ENCODE measurements at regions not wholly inside any gene's neighbourhood (a gene's known extent, or its start where the extent isn't known, plus 50 kb on each side); places are given as distances from the start of the nearest gene placed in this dataset.
"Not testable (repeated sequence)": the region's sequence is repeated elsewhere in the genome, so short reads cannot be mapped to it uniquely, and the experiment has no call there.

DNA sequence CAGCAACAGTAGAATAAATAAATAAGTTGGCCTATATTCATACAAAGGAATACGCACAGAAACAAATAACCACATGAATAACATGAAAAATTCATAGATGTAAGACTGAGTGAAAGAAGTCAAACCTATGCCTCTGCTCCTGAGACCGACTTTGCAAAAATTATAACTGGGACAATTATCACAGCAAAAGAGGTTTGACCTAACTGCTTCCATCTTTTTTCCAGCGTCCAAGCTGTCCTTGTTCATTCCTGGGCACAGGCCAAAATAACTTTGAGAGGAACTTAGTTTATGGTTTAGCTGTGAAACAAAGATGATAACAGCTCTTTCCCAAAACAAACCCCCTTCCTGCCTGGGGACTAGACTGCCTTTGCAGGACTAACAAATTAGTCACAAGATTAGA is 109.6 kb upstream of the NBPF11 start:
- DNase-seq: not testable (repeated sequence)

DNA sequence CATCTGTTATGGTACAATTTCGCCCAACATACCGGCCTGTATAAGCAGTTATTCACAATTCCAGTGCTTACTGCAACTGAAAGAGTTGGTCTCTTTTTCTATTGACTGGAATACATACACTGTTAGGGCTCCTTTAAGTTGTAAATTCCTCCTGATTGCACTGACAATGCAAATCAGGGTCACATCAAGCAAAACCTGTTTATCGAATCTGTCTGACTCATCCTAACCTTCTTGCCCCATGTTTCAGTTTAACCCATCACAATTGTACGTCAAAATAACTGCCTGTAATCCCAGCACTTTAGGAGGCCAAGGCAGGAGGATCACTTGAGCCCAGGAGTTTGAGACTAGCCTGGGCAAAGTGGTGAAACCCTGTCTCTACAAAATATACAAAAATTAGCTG is 105.8 kb upstream of the NBPF11 start:
- DNase-seq: not testable (repeated sequence)

DNA sequence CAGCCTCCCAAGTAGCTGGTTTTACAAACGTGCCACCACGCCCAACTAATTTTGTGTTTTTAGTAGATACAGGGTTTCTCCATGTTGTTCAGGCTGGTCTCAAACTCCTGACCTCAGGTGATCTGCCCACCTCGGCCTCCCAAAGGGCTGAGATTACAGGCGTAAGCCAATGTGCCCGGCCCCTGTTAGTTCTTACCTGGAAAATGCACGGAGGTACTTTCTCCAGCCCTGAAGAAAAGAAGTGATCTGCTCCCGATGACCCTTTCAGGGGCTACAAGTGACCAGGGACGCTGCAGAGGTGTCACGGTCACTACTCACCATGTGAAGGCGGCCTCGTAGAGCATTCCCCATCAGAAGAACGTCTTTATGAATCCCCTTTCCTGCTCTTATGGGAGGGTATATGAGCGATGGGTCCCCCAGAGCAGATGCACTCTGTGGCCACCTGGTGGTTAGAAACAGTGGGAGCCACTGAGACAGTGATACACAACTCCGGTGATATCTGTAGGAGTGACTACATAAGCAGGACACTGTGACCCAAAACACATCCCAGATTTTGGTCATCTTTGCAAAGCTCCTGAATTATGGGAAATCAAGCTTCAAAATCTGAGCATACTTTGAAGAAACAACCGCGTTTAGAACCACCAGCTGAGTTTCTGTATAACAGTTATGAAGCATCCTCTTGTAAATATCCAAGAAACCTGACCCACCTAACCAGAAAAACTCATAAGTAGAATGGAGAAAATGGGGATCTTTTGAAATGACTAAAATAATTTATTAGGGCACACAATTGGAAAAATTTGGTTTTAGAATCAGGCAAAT is 102.7 kb upstream of the NBPF11 start:
- DNase-seq: not testable (repeated sequence)

DNA sequence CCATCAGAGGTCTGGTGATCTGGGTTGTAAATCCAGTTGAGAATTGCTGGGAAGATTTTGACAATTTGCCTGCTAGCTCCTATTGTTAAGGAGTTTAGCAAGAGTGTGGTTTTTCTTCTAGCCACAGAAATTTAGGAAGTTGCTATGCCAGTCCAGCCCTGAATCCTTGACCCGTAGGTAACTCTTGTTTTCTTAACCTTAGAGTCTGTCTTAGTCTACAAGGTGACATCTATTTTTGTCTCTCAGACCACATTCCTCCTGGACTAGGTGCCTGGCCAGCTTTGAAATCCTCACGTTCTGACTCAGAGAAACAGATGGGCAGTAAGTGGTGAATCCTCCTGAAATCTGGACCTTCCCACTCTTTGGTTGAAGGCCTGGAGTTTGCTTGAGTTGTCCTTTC is 101.7 kb upstream of the NBPF11 start:
- not testable (repeated sequence) for DNase-seq

DNA sequence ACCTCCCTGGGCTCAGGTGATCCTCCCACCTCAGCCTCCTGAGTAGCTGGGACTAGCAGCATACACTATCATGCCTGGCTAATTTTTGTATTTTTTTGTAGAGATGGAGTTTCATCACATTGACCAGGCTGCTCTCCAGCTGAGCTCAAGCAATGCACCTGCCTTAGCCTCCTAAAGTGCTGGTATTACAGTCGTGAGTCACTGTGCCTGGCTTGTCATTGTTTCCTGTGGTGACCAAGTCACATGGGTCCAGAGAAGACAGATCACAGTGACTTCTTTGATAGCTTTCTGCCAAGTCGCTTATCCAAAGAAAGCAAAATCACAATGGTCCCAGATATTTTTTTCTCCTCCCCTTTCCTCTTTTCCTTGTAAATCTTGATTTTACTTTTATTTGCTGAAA is 96.7 kb upstream of the NBPF11 start:
- DNase-seq: not testable (repeated sequence)

DNA sequence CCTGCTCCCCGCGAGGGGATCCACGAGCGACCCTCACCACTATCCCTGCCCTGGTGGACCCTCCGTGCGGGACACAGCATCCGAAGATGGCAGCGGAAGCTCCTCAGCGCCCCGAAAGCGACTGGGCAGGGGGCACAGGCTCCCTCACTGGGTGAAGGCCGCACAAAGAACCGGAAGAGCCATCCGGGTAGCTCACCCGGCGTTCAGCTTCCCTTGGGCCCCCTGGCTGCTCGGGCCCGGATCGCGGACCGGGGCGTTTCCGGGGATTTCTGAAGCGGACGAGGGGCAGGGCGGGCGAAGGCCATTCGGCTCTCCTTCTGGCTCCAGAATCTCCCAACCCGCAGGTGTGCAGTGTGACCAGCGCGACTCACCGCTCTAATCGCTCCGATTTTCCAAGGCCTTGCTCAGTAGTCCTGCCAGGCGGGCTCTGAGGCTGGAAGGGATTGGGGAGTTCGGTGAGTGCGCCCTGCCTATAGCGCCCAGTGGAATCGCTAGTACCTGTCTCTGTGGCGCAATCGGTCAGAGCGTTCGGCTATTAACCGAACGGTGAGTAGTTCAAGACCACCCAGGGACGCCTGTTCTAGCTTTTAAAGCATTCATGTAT is 94.3 kb upstream of the NBPF11 start:
- DNase-seq: not testable (repeated sequence)

DNA sequence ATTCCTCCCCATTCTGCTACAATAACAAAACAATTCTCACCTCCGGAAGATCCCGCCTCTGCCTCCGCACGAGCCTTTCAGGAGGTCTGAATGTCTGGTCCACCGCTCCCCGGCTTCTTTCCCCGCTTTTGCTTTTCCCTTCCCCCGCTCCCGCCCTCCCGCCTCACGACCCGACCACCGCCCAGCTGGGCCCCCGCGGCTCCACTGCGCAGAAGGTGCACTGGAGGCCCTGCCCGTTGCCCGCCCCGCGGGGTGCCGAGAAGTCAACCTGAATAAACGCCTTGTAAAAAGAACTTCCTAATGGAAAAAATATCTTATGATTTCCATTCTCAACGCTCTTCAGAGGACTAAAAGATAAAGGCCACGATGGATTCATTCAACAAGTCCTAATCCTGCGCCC is 93.8 kb upstream of the NBPF11 start:
- not testable (repeated sequence) for DNase-seq

DNA sequence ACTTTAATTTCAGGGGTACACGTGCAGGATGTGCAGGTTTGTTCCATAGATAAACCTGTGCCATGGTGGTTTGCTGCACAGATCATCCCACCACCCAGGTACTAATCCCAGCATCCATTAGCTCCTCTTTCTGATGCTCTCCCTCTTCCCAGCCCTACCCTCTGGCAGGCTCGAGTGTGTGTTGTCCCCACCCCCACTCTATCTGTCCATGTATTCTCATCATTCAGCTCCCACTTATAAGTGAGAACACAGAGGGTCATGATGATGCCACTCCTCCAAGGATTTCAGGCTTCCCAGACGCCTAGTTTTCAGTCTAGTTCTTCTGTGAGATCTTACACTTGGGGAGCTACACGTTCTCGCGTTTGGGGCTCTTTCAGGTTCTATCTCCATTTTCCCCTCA is 93.4 kb upstream of the NBPF11 start:
- not testable (repeated sequence) for DNase-seq

DNA sequence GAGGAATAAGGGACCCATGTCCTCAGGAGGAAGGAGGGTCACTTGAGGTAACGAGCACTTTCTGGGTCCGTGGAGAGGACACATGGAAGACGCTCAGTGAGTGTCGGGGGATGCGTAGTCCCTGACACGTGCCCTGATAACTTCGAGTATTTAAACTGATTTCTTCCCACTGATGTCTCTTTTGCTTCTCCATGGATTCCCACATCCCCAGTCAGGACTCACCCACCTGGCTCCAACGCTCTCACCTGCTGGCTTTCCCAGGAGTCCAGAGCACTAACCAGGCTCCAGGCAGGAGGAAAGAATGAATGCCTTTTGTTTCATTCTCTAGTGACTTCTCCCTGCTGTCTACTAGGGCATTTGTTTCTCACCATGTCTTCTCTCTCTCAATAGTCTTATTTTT is 81.2 kb upstream of the NBPF11 start:
- not testable (repeated sequence) for DNase-seq

DNA sequence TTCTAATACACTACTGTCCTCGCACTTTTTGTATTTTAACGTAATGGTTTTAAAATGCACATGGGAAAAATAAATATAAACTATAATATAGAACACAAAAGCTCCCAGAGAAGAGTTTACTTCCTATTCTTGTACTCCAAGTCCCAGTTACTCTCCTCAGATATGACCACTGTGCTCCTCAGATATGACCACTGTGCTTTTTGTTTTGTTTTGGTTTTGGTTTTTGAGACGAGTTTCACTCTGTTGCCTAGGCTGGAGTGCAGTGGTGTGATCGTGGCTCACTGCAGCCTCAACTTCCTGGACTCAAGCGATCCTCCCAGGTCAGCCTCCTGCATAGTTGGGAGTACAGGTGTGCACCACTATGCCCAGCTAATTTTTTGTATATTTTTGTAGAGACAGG is 76.8 kb upstream of the NBPF11 start:
- not testable (repeated sequence) for DNase-seq

DNA sequence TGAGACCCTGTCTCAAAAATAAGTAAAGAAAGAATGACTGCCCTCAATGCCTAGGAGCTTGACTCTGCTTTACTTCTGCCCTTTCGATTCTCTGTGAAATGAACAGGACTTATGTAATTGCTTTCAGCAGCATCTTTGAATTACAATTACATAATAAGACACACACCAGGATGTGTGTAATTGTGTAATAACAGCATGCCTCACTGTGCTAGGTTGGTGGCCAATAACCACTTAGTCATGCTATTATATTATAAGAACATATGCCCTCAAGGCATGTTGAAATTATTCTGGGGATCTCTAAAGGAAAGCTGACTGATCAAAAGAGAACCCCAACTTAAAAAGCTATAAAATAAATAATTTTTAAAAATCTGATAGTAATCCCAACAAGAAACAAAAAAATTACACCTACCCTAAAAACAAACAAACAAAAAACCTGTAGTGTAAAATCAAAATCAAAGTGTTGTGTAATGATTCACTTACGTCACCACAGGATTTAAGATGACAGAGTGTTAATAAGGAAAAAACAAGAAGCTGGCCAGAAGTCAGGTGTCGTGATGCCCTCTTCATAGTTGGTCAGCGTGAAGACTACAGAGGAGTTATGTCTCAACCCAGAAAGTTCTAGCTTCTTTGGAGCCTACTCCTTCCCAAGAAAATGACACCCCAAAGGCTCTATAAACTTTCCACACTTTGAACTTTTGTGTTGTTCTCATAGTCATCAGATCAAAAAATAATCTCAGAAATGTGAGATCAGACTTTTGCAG is 70.5 kb upstream of the NBPF11 start:
- not testable (repeated sequence) for DNase-seq

DNA sequence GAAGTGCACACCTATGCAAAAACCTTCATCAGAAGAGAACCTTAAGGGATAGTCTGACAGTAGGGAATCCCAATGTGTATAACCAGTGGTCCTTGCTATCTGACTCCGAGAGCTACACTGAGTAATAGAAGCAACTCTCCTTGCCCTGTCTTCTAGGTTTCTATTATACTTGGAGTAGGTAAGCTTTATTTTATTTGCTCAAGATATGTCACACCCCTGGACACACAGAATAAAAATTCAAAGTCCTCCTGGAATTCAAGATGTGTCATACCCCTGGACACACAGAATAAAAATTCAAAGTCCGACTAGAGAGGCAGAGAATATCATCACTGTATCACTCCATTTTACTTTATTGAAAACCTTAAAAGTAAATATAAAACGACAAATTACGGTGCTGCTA is 69.5 kb upstream of the NBPF11 start:
- DNase-seq: not testable (repeated sequence)

DNA sequence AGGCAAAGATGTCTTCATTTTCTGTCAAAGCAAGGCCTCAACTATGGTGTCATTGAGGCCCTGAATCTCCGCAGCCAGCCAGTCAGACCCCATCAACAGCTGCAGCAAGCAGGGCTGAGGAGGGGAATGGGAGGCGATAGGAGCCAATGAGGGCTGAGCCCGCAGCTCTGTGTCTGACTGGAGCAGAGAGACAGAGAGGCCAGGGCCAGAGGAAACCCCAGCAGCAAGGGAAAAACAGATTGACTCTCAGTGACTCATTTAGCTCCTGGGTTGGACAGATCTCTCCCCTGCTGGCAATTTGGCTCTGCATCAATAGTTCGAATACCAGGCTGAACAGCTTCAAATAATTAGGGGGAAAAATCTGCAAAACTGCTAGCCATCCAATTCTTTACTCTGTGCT is 67.1 kb upstream of the NBPF11 start:
- not testable (repeated sequence) for DNase-seq

DNA sequence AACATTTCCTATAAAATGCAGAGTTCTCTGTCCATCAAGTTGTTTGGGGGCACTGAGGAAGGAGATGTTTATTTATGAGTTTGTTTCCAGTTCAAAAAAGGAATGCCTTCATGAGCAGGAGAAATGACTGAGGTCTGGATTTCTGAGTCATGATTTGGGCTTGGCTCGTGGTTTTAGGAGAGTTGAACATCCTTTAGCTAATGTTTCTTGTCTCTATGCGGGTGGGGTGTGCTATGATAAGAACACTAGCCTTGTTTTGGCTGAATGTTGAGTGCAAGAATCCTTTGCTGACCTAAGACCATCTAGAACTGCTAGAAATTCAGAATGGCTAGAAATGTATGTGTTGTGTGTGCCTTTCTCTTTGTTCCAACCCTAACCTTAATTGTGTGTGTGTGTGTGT is 59.1 kb upstream of the NBPF11 start:
- DNase-seq: not testable (repeated sequence)

DNA sequence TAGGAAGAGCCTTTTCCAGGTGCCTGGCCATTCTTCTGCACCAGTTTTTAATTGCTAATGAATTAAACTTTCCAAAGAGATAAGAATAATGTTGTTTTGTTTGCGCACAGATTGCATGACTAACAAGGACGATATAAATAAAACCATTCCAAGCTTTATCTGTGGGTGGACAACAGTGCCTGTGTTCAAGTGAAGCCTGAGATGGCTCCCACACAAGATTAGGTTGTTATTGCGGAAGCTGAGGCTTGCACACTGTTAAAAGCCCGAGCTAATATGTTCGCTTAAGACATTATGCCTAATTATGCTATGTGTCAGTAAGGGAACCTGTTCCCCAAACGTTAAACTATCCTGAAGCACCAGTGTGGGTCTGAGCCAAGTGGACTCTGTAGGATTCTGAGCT is 58.5 kb upstream of the NBPF11 start:
- not testable (repeated sequence) for DNase-seq

DNA sequence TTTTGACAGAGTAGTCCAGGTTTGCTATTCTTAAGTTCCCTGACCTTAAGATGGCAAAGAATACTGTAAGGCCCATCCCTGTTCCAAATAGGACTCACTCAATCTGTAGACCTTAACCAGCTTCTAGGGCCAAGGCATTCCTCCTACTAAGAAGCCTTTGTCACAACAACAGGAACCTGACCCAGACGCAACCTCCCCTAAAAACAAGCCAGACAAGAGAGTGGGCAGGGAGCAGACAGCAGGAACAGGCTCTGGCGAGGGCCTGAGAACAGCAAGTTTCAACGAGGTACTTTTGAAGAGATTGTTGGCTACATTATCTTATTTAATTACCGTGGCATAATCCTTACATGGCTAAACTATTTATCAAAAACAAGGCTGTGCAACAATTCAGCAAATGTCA is 58.1 kb upstream of the NBPF11 start:
- not testable (repeated sequence) for DNase-seq

DNA sequence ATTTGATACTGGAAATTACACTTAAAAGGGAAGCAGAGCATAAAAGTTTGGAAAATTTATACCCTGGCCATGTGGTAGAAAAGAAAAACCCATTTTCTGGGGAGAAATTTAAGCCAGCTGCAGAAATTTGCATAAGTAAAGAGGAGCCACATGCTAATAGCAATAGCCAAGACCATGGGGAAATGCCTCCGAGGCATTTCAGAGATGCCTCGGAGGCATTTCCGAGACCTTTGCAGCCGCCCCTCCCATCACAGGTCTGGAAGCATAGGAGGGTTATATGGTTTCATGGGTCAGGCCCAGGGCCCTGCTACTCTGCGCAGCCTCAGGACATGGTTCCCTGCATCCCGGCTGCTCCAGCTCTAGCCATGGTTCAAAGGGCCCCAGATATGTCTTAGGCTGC is 49.9 kb upstream of the NBPF11 start:
- not testable (repeated sequence) for DNase-seq
